Stomach (tissue), 4 donors: ENCODE measurements at regions not wholly inside any gene's neighbourhood (a gene's known extent, or its start where the extent isn't known, plus 50 kb on each side); places are given as distances from the start of the nearest gene placed in this dataset.

Source experiments
- POLR2A ChIP-seq, 4 donors: fragments of 450-650 bp; IDR thresholded peaks; one replicate each; pipeline ENCODE4 v1.6.1; 2016; ENCODE audit warnings: antibody characterized with exemption in 4 of 4, control low read depth in 2 of 4, mild to moderate bottlenecking in 1 of 4, moderate library complexity in 1 of 4
- POLR2AphosphoS5 ChIP-seq, 3 donors: sonication (generic); formaldehyde crosslinking; IDR thresholded peaks; one replicate each; pipeline ENCODE4 v1.6.1; 2016; ENCODE audit warnings: antibody characterized with exemption in 3 of 3
- TF ChIP-seq, protein P1 (sequence below), 7 experiments: fragments of 450-650 bp in 4 of 7; fragments of 200-600 bp in 3 of 7; sonication (generic) in 3 of 7; IDR thresholded peaks; one replicate each; pipeline ENCODE4 v1.5.1; 2016 to 2019; ENCODE audit warnings: antibody characterized with exemption in 7 of 7, control low read depth in 2 of 7, mild to moderate bottlenecking in 1 of 7

DNA sequence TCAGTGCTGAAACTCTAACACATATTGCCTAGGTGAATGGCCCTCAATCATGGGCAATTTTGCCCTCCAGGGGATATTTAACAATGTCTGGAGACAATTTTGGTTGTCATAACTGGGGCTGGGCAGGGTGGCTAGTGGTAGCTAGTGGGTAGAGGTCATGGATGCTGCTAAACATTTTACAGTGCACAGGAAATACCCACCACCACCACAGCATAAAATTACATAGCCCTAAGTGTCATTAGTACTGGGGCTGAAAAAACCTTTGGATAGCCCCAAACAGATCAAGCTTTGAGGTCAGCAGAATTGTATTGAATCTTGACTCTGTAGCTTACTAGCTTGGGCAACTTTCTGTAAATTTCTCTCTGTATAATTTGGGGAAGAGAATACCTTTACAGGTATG, 758.0 kb downstream of the BCL11B start:
- TF ChIP-seq, protein P1, sequence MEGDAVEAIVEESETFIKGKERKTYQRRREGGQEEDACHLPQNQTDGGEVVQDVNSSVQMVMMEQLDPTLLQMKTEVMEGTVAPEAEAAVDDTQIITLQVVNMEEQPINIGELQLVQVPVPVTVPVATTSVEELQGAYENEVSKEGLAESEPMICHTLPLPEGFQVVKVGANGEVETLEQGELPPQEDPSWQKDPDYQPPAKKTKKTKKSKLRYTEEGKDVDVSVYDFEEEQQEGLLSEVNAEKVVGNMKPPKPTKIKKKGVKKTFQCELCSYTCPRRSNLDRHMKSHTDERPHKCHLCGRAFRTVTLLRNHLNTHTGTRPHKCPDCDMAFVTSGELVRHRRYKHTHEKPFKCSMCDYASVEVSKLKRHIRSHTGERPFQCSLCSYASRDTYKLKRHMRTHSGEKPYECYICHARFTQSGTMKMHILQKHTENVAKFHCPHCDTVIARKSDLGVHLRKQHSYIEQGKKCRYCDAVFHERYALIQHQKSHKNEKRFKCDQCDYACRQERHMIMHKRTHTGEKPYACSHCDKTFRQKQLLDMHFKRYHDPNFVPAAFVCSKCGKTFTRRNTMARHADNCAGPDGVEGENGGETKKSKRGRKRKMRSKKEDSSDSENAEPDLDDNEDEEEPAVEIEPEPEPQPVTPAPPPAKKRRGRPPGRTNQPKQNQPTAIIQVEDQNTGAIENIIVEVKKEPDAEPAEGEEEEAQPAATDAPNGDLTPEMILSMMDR (IDR thresholded peaks at IDR 0.05), result no peak
- TF ChIP-seq POLR2A (IDR thresholded peaks at IDR 0.05), result no peak
- no peak for TF ChIP-seq POLR2AphosphoS5 (IDR thresholded peaks at IDR 0.05)
